ENCODE measurements at regions not wholly inside any gene's neighbourhood (a gene's known extent, or its start where the extent isn't known, plus 50 kb on each side); places are given as distances from the start of the nearest gene placed in this dataset.

DNA sequence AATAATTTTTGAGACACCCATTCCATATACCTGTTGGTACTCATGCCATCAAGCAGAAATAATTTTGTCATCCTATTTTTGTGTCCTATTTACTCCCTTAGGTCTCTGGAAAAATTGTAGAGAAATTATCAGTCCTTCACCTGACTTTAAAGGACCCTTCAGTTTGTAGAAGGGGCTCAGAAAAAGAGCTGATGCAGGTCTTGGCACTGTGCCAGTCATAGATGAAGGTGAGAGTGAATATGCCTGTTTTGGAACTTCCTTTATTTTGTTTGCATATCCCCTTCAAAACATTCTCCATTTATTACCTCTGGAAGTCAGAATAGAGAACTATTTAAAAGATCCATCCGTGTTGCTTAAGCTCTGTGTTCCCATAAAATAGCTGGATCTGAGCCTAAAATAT, 321.0 kb upstream of the TPK1 start:
- no peaks in the 10 kb centered on the region for H3K4me1 ChIP-seq
- intact Hi-C loops (cut with DNase I; ENCODE audit: low total_unique reads) = no loop called here
- TF ChIP-seq POLR2A (IDR thresholded peaks at IDR 0.05) (no peak), POLR2AphosphoS5 (IDR thresholded peaks at IDR 0.05) (no peak)
- TF ChIP-seq, protein P1, sequence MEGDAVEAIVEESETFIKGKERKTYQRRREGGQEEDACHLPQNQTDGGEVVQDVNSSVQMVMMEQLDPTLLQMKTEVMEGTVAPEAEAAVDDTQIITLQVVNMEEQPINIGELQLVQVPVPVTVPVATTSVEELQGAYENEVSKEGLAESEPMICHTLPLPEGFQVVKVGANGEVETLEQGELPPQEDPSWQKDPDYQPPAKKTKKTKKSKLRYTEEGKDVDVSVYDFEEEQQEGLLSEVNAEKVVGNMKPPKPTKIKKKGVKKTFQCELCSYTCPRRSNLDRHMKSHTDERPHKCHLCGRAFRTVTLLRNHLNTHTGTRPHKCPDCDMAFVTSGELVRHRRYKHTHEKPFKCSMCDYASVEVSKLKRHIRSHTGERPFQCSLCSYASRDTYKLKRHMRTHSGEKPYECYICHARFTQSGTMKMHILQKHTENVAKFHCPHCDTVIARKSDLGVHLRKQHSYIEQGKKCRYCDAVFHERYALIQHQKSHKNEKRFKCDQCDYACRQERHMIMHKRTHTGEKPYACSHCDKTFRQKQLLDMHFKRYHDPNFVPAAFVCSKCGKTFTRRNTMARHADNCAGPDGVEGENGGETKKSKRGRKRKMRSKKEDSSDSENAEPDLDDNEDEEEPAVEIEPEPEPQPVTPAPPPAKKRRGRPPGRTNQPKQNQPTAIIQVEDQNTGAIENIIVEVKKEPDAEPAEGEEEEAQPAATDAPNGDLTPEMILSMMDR (IDR thresholded peaks at IDR 0.05 in 8 of 11, conservative IDR thresholded peaks at IDR 0.05 in 3 of 11) = no peak
- WGBS, 5 donors = 39 to 73% (median 59%) methylated on average over 1 of the region's 1 CpG
- H3K9me3 ChIP-seq = no peaks in the 10 kb centered on the region
- H3K4me3 ChIP-seq = no peak overlapping the region
- no peak for DNase-seq
- H3K27me3 ChIP-seq (replicated peaks in 1 of 7) = no peaks in the 10 kb centered on the region
- no peak overlapping the region for H3K27ac ChIP-seq
- H3K36me3 ChIP-seq = no peaks in the 10 kb centered on the region

DNA sequence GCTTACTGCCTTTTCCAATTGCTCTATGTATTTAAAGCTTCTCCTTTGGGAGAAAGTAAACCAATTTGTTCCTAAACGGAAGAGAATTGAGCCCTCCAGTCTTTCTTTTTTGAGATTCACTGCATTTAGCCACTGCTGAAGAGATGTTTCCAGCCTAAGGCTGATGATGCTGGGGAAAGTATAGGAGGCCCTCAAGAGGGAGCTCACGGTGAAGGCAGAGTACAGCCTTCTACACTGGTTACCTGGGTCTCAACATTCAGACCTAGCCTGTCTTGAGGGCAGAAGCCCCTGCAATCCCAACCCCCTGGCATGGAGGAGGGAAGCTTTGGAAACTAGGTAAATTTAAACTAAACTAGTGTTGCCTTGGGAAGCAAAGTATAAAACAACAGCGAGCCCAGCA, 316.7 kb upstream of the TPK1 start:
- DNase-seq = no peak
- intact Hi-C loops (cut with DNase I; ENCODE audit: low total_unique reads) = no loop called here
- H3K27ac ChIP-seq = no peak overlapping the region
- no peak overlapping the region for H3K4me3 ChIP-seq
- H3K36me3 ChIP-seq = no peaks in the 10 kb centered on the region
- no peaks in the 10 kb centered on the region for H3K4me1 ChIP-seq
- no peaks in the 10 kb centered on the region for H3K9me3 ChIP-seq
- 56 to 77% (median 64%) methylated on average over 3 of the region's 3 CpGs for WGBS, 5 donors
- TF ChIP-seq POLR2AphosphoS5 (IDR thresholded peaks at IDR 0.05) = no peak
- H3K27me3 ChIP-seq (replicated peaks in 1 of 7) = no peaks in the 10 kb centered on the region

DNA sequence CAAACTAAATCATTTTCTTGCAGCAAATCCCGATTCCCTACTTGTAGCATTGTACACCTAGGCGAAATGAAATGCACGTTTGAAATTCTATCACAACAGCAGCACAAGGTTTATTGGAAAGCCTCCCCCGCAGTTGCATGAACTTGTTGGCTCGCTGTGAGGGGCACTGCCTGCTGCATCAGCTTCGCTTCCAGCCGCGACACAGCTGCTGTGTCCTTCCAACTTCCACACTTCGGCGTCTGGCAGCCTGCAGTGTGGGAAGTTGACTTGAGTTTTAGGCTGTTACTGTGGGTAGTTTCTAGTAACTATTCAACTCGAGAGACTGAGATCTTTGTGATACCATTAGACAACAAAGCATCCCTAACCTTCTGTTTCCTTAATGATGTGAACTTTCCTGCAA, 315.8 kb upstream of the TPK1 start:
- Histone ChIP-seq H3K36me3 (no peaks in the 10 kb centered on the region), H3K4me3 (no peak overlapping the region), H3K27me3 (replicated peaks in 1 of 7) (no peaks in the 10 kb centered on the region), H3K27ac (no peak overlapping the region), H3K4me1 (no peaks in the 10 kb centered on the region), H3K9me3 (no peaks in the 10 kb centered on the region)
- TF ChIP-seq, protein P1 (IDR thresholded peaks at IDR 0.05 in 8 of 11, conservative IDR thresholded peaks at IDR 0.05 in 3 of 11) = no peak
- TF ChIP-seq POLR2A (IDR thresholded peaks at IDR 0.05) (no peak), POLR2AphosphoS5 (IDR thresholded peaks at IDR 0.05) (no peak)
- no peak for DNase-seq
- 67 to 85% (median 71%) methylated on average over 11 of the region's 11 CpGs for WGBS, 5 donors
- intact Hi-C loops (cut with DNase I; ENCODE audit: low total_unique reads) = no loop called here

DNA sequence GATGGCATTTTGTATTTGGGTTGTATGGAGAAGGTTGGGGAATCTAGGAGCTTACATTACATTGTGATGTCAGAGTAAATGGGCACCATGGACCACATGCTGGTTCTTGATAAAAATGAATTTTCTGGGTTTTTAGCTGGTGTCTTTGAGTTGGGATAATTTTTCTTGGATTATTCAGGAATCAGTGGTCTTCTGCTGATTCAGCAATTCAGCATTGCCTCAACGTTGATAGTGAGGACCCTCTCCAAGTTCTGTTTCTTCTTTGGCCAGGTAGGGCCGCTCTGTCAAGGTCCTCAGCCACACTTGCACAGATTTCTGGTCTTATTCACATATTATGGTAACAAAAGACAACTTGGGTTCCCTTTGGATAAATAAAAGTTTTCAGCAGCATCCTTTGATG, 312.0 kb upstream of the TPK1 start:
- whole genome bisulfite sequencing, 5 donors = 61 to 85% (median 70%) methylated on average over 2 of the region's 2 CpGs
- Histone ChIP-seq H3K36me3 (no peaks in the 10 kb centered on the region), H3K27me3 (replicated peaks in 1 of 7) (no peaks in the 10 kb centered on the region), H3K4me1 (no peaks in the 10 kb centered on the region), H3K4me3 (no peak overlapping the region), H3K9me3 (no peaks in the 10 kb centered on the region), H3K27ac (no peak overlapping the region)
- no peak for DNase-seq
- TF ChIP-seq POLR2AphosphoS5 (IDR thresholded peaks at IDR 0.05) = no peak
- TF ChIP-seq POLR2A (IDR thresholded peaks at IDR 0.05) = no peak
- intact Hi-C loops (cut with DNase I; ENCODE audit: low total_unique reads) = no loop called here

DNA sequence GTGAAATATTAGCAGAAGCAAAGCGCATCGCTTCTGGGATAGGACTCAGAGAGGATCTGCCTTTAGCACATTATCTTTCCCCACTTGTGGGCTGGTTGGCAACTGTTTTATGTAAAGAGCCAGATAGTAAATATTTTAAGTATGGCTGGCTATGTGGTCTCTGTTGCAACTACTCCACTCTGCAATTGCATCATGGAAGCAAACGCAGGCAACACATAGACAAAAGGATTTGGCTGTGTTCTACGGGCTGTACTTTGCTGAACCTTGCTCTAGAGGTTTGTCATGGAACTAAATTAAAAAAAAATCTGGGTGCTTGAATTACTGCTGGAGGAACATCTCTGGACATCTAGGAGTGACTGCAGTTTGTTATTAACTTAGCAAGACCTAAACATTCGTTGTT, 307.8 kb upstream of the TPK1 start:
- 83 to 90% (median 86%) methylated on average over 5 of the region's 5 CpGs for WGBS, 5 donors
- DNase-seq = no peak

More for the DNA sequence above, 307.8 kb upstream of the TPK1 start:
- Histone ChIP-seq H3K27ac (no peak overlapping the region), H3K9me3 (no peaks in the 10 kb centered on the region), H3K36me3 (no peaks in the 10 kb centered on the region), H3K4me3 (no peak overlapping the region), H3K27me3 (replicated peaks in 1 of 7) (no peaks in the 10 kb centered on the region), H3K4me1 (no peaks in the 10 kb centered on the region)
- TF ChIP-seq, protein P1 (IDR thresholded peaks at IDR 0.05 in 8 of 11, conservative IDR thresholded peaks at IDR 0.05 in 3 of 11) = no peak
- intact Hi-C loops (cut with DNase I; ENCODE audit: low total_unique reads) = no loop called here
